ENCODE measurements at regions not wholly inside any gene's neighbourhood (a gene's known extent, or its start where the extent isn't known, plus 50 kb on each side); places are given as distances from the start of the nearest gene placed in this dataset.

- H3K9me3 Mint-ChIP-seq (ENCODE audit: unreplicated experiment): peaks cover 8% of the 10 kb centered on the region
- no TSS peak for BruUV-seq (replicated peaks)
- no peak for TF ChIP-seq CTCF (IDR thresholded peaks at IDR 0.05; ENCODE audit: unreplicated experiment)
Measured at GRCh38 chr21:19392390-19392789, 988.8 kb upstream of the TMPRSS15 start.

GRCh38 chr21:19400223-19400770 lies 996.7 kb upstream of the TMPRSS15 start:
- no peak for TF ChIP-seq CTCF (IDR thresholded peaks at IDR 0.05; ENCODE audit: unreplicated experiment)
- BruUV-seq (replicated peaks): no TSS peak
- ChIA-PET CTCF (interaction anchor here (0.6 kb wide), 1 partner anchor 15 kb away, joined by 3 read pairs; no protein-coding TSS in a partner anchor), POLR2A (no interaction called here)
- intact Hi-C loops (cut with micrococcal nuclease): no loop called here
- Mint-ChIP-seq H3K27me3 (ENCODE audit: insufficient read depth, unreplicated experiment) (no peaks in the 10 kb centered on the region), H3K36me3 (ENCODE audit: insufficient read depth, unreplicated experiment) (no peaks in the 10 kb centered on the region), H3K27ac (ENCODE audit: low read depth, unreplicated experiment) (no peak overlapping the region), H3K4me1 (ENCODE audit: insufficient read depth, unreplicated experiment) (peaks cover 3% of the 10 kb centered on the region), H3K4me3 (ENCODE audit: unreplicated experiment) (no peak overlapping the region), H3K9me3 (ENCODE audit: unreplicated experiment) (no peaks in the 10 kb centered on the region)
- no peak for DNase-seq (ENCODE audit: unreplicated experiment)

More at GRCh38 chr21:19392390-19392789, 988.8 kb upstream of the TMPRSS15 start:
- Mint-ChIP-seq H3K4me1 (ENCODE audit: insufficient read depth, unreplicated experiment) (no peaks in the 10 kb centered on the region), H3K27ac (ENCODE audit: low read depth, unreplicated experiment) (no peak overlapping the region), H3K36me3 (ENCODE audit: insufficient read depth, unreplicated experiment) (no peaks in the 10 kb centered on the region), H3K4me3 (ENCODE audit: unreplicated experiment) (no peak overlapping the region), H3K27me3 (ENCODE audit: insufficient read depth, unreplicated experiment) (no peaks in the 10 kb centered on the region)
- DNase-seq (ENCODE audit: unreplicated experiment): no peak
- intact Hi-C loops (cut with micrococcal nuclease): no loop called here
- CTCF ChIA-PET: no interaction called here
- POLR2A ChIA-PET: no interaction called here

GRCh38 chr21:19402870-19403269 lies 999.3 kb upstream of the TMPRSS15 start:
- Mint-ChIP-seq H3K27ac (ENCODE audit: low read depth, unreplicated experiment) (no peak overlapping the region), H3K4me3 (ENCODE audit: unreplicated experiment) (no peak overlapping the region), H3K27me3 (ENCODE audit: insufficient read depth, unreplicated experiment) (no peaks in the 10 kb centered on the region), H3K4me1 (ENCODE audit: insufficient read depth, unreplicated experiment) (peaks cover 5% of the 10 kb centered on the region), H3K36me3 (ENCODE audit: insufficient read depth, unreplicated experiment) (no peaks in the 10 kb centered on the region), H3K9me3 (ENCODE audit: unreplicated experiment) (no peaks in the 10 kb centered on the region)
- TF ChIP-seq CTCF (IDR thresholded peaks at IDR 0.05; ENCODE audit: unreplicated experiment): no peak
- no TSS peak for BruUV-seq (replicated peaks)
- intact Hi-C loops (cut with micrococcal nuclease): no loop called here
- DNase-seq (ENCODE audit: unreplicated experiment): no peak
- POLR2A ChIA-PET: interaction anchor here (0.7 kb wide), 1 partner anchor 1080 kb away, joined by 3 read pairs; no protein-coding TSS in a partner anchor
- CTCF ChIA-PET: interaction anchor here (0.6 kb wide), 1 partner anchor 89 kb away, joined by 3 read pairs; no protein-coding TSS in a partner anchor

- ChIA-PET POLR2A (no interaction called here), CTCF (interaction anchor here (0.6 to 1.0 kb wide), 2 partner anchors 13 to 1038 kb away, joined by 3 to 4 read pairs; no protein-coding TSS in a partner anchor)
- BruUV-seq (replicated peaks): no TSS peak
- no peaks in the 10 kb centered on the region for H3K9me3 Mint-ChIP-seq (ENCODE audit: unreplicated experiment)
- no peak overlapping the region for H3K27ac Mint-ChIP-seq (ENCODE audit: low read depth, unreplicated experiment)
- DNase-seq (ENCODE audit: unreplicated experiment): no peak
- intact Hi-C loops (cut with micrococcal nuclease): no loop called here
- H3K27me3 Mint-ChIP-seq (ENCODE audit: insufficient read depth, unreplicated experiment): no peaks in the 10 kb centered on the region
- H3K4me1 Mint-ChIP-seq (ENCODE audit: insufficient read depth, unreplicated experiment): peaks cover 5% of the 10 kb centered on the region
- H3K36me3 Mint-ChIP-seq (ENCODE audit: insufficient read depth, unreplicated experiment): no peaks in the 10 kb centered on the region
- no peak overlapping the region for H3K4me3 Mint-ChIP-seq (ENCODE audit: unreplicated experiment)
- no peak for TF ChIP-seq CTCF (IDR thresholded peaks at IDR 0.05; ENCODE audit: unreplicated experiment)
Measured at GRCh38 chr21:19405326-19405725, 1001.7 kb upstream of the TMPRSS15 start.
